HepG2 (cell line): ENCODE measurements at regions not wholly inside any gene's neighbourhood (a gene's known extent, or its start where the extent isn't known, plus 50 kb on each side); places are given as distances from the start of the nearest gene placed in this dataset.

Experiments used
- ATAC-seq: fragments of 200-7000 bp; cut with Tn5 transposase; 3 replicates; pipeline ENCODE4 v1.9.1; 2020; ENCODE audit warnings: mild to moderate bottlenecking, moderate library complexity
- BruUV-seq: library from RNA; stranded (reverse); fragments of 400-500 nt; replicated peaks from 2 replicates; lab custom pipeline; 2021; lab: Mats Ljungman, UMichigan
- CTCF ChIA-PET: fragments of 300-600 bp; formaldehyde crosslinking; extraction: SDS; loops from one replicate; lab custom pipeline; 2021; ENCODE audit warnings: low total read pairs, inconsistent platforms, low intra/inter-chr PET ratio; lab: Yijun Ruan, JAX
- POLR2A ChIA-PET: fragments of 350-600 bp; sonication (Branson Sonifier 250); formaldehyde crosslinking; loops from one replicate; lab custom pipeline; 2020; ENCODE audit warnings: antibody characterized with exemption, inconsistent platforms; lab: Yijun Ruan, JAX
- DNase-seq: peaks from one replicate; pipeline ENCODE4 v3.0.0-alpha.2; 2015; ENCODE audit warnings: low spot score
- FAIRE-seq: peaks from 3 replicates; lab custom pipeline; 2011; peaks lifted over from hg19 to GRCh38; lab: Jason Lieb, UNC
- H2AFZ ChIP-seq: one replicate; pipeline ENCODE4 v1.6.1; 2011; ENCODE audit warnings: low read length, inconsistent platforms
- H3K27ac ChIP-seq: fragments of 300-600 bp; 3 replicates; pipeline ENCODE4 v1.8.0; 2011; ENCODE audit warnings: mixed run types, mild to moderate bottlenecking, mixed read lengths, low read length, inconsistent platforms; ENCODE audit not compliant: insufficient read depth; ENCODE audit errors: extremely low read length
- H3K27me3 ChIP-seq, 2 experiments: fragments of 200-600 bp in 1 of 2; 2 replicates in 1 of 2; 3 replicates in 1 of 2; pipeline versions ENCODE4 v1.6.0 to v1.8.0; 2011; ENCODE audit warnings: low read length in 2 of 2, mild to moderate bottlenecking in 2 of 2, moderate library complexity in 2 of 2, inconsistent platforms in 1 of 2; ENCODE audit not compliant: insufficient read depth in 2 of 2, control insufficient read depth in 1 of 2
- H3K36me3 ChIP-seq, 2 experiments: fragments of 200-600 bp in 1 of 2; replicated peaks in 1 of 2; 2 replicates in 1 of 2; 3 replicates in 1 of 2; pipeline versions ENCODE4 v1.5.1 to v1.8.0; 2011; ENCODE audit warnings: low read length in 2 of 2, inconsistent platforms in 1 of 2; ENCODE audit not compliant: insufficient read depth in 2 of 2, control insufficient read depth in 1 of 2
- H3K4me1 ChIP-seq: 2 replicates; pipeline ENCODE4 v1.5.1; 2012; ENCODE audit warnings: low read length, inconsistent platforms; ENCODE audit not compliant: insufficient read depth
- H3K4me2 ChIP-seq: 2 replicates; pipeline ENCODE4 v1.6.0; 2011; ENCODE audit warnings: low read depth, low read length, inconsistent platforms
- H3K4me3 ChIP-seq, 3 experiments: fragments of 200-600 bp in 1 of 3; sonication (generic), shearing (Covaris generic) in 1 of 3; replicated peaks in 1 of 3; 2 replicates each; pipeline ENCODE4 v1.5.1; 2011 to 2016; ENCODE audit warnings: low read length in 3 of 3, inconsistent platforms in 2 of 3, low read depth in 2 of 3, mild to moderate bottlenecking in 2 of 3, control low read depth in 1 of 3, mixed read lengths in 1 of 3; ENCODE audit not compliant: insufficient read depth in 1 of 3
- H3K79me2 ChIP-seq: one replicate; pipeline ENCODE4 v1.6.1; 2011; ENCODE audit warnings: low read length, inconsistent platforms; ENCODE audit not compliant: insufficient read depth
- H3K9ac ChIP-seq: 2 replicates; pipeline ENCODE4 v1.6.0; 2011; ENCODE audit warnings: mild to moderate bottlenecking, low read depth, low read length, inconsistent platforms; ENCODE audit not compliant: insufficient read depth
- H3K9me3 ChIP-seq: 2 replicates; pipeline ENCODE4 v1.5.1; 2012; ENCODE audit warnings: mild to moderate bottlenecking, low read length
- H4K20me1 ChIP-seq: 2 replicates; pipeline ENCODE4 v1.6.0; 2011; ENCODE audit warnings: inconsistent platforms, mild to moderate bottlenecking, low read length, moderate library complexity; ENCODE audit not compliant: insufficient read depth
- ADNP ChIP-seq: sonication (generic); formaldehyde crosslinking; IDR thresholded peaks from 2 replicates; pipeline ENCODE4 v1.4.0; 2020; ENCODE audit warnings: missing genetic modification reagents
- BRF2 ChIP-seq: sonication (generic); formaldehyde crosslinking; IDR thresholded peaks from 2 replicates; pipeline ENCODE4 v1.8.1; 2022; ENCODE audit warnings: mild to moderate bottlenecking, missing genetic modification reagents
- CHD4 ChIP-seq: fragments of 200-600 bp; sonication (generic); IDR thresholded peaks from 2 replicates; pipeline ENCODE4 v1.7.0; 2017; ENCODE audit warnings: mild to moderate bottlenecking, low read length, borderline replicate concordance
- EED ChIP-seq: sonication (generic); formaldehyde crosslinking; IDR thresholded peaks from 2 replicates; pipeline ENCODE4 v1.5.0; 2020; ENCODE audit warnings: mild to moderate bottlenecking, missing genetic modification reagents
- POLR2A ChIP-seq, 2 experiments: IDR thresholded peaks; 2 replicates each; pipeline ENCODE4 v1.6.1; 2011; ENCODE audit warnings: low read depth in 2 of 2, low read length in 2 of 2, mild to moderate bottlenecking in 1 of 2, moderate library complexity in 1 of 2; ENCODE audit not compliant: insufficient read depth in 1 of 2
- TRIM22 ChIP-seq: fragments of 450-650 bp; IDR thresholded peaks from 2 replicates; pipeline ENCODE4 v1.6.1; 2017
- U2AF1 ChIP-seq: fragments of 200-400 bp; formaldehyde crosslinking; optimal IDR thresholded peaks from 2 replicates; pipeline ENCODE3; 2017; ENCODE audit warnings: mild to moderate bottlenecking, low read depth, low read length
- ZBTB33 ChIP-seq: sonication (generic); formaldehyde crosslinking; IDR thresholded peaks from 2 replicates; pipeline ENCODE4 v1.4.0; 2020; ENCODE audit warnings: missing genetic modification reagents
- ZNF333 ChIP-seq: sonication (generic); formaldehyde crosslinking; IDR thresholded peaks from 2 replicates; pipeline ENCODE4 v1.4.0; 2020; ENCODE audit warnings: mild to moderate bottlenecking, missing genetic modification reagents, borderline replicate concordance
- ZNF354B ChIP-seq: sonication (generic); formaldehyde crosslinking; IDR thresholded peaks from 2 replicates; pipeline ENCODE4 v1.8.0; 2022; ENCODE audit warnings: mild to moderate bottlenecking, missing genetic modification reagents
- ZNF609 ChIP-seq: sonication (generic); formaldehyde crosslinking; IDR thresholded peaks from 2 replicates; pipeline ENCODE4 v1.4.0; 2020; ENCODE audit warnings: mild to moderate bottlenecking, missing genetic modification reagents, borderline replicate concordance
- WGBS: methylation state at CpG from one replicate; pipeline ENCODE4 v1.1.6; 2017; ENCODE audit warnings: low lambda C conversion rate; 5-methylcytosine and 5-hydroxymethylcytosine counted together
- in situ Hi-C: cut with HindIII; loops from 2 replicates; pipeline ENCODE4 v1.10.0; 2017; ENCODE audit warnings: low pct_unique_long_range_greater_than_20kb; ENCODE audit not compliant: extremely low pct_ligation_motif_present
- intact Hi-C: fragments of 100-400 bp; cut with micrococcal nuclease; formaldehyde crosslinking; loops from one replicate; pipeline ENCODE4 v1.10.0; 2022; ENCODE audit not compliant: unreplicated experiment

GRCh38 chr17:63095459-63095858, 129.4 kb downstream of the TANC2 start:
- intact Hi-C loops = no loop called here
- H3K27me3 ChIP-seq = no peaks in the 10 kb centered on the region
- H4K20me1 ChIP-seq = no peaks in the 10 kb centered on the region
- H3K9me3 ChIP-seq = no peaks in the 10 kb centered on the region
- no peak overlapping the region for H3K4me2 ChIP-seq
- FAIRE-seq (no peak), ATAC-seq (no peak)
- no TSS peak for BruUV-seq
- whole genome bisulfite sequencing = 23% methylated on average over 1 of the region's 1 CpG
- TF ChIP-seq BRF2 (no peak), U2AF1 (no peak), EED (CRISPR knock-in tag) (no peak), ZNF354B (CRISPR knock-in tag) (no peak), ZNF333 (CRISPR knock-in tag) (no peak), CHD4 (no peak), ADNP (CRISPR knock-in tag) (no peak), ZNF609 (CRISPR knock-in tag) (no peak), TRIM22 (no peak), POLR2A (IDR thresholded peaks at IDR 0.05; ENCODE audit: insufficient read depth in 1 of 2, low read depth in 2 of 2, low read length in 2 of 2) (no peak), ZBTB33 (CRISPR knock-in tag) (no peak)
- TF ChIP-seq, all 625 proteins: peak for 0
- ChIA-PET CTCF (no interaction called here), POLR2A (no interaction called here)
- H3K4me3 ChIP-seq = no peak overlapping the region
- H3K4me1 ChIP-seq = no peaks in the 10 kb centered on the region
- no peak overlapping the region for H3K27ac ChIP-seq
- H3K9ac ChIP-seq = no peak overlapping the region
- no peak overlapping the region for H2AFZ ChIP-seq
- no peak for DNase-seq
- no peaks in the 10 kb centered on the region for H3K36me3 ChIP-seq
- H3K79me2 ChIP-seq = no peaks in the 10 kb centered on the region
- in situ Hi-C loops = no loop called here
